ENCODE measurements at regions not wholly inside any gene's neighbourhood (a gene's known extent, or its start where the extent isn't known, plus 50 kb on each side); places are given as distances from the start of the nearest gene placed in this dataset.

DNA sequence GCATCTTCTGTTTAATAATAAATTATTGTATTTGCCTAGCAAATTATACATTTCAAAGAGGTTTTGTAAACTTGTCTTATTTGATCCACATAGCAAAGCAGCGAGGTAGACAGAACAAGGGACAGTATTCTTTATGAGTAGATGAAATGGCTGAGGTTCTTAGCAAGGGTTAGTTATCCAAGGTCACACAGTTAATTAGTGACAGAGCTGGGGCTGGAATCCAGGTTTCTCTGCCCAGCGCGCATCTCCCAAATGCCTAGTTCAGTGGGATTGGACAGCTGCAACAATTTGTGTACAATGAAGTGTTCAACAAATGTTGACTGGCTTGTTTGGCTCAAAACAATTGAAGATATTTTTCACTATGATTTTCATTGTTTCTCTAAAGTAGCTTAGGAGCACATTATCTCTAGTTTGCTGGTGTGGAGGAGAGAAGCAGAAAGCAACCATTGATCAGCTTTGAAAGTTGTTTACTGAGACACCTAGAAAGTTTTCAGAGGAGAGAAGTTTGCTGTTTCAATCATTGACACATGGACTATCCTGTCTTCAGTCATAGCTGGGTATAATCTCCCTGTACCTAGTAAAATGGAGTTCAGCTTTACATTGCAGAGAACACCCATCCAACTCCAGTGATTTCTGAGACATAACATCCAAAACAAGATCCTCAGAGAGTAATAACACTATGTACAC lies 270.6 kb downstream of the FAT3 start (continued):
- TF ChIP-seq, protein P1, sequence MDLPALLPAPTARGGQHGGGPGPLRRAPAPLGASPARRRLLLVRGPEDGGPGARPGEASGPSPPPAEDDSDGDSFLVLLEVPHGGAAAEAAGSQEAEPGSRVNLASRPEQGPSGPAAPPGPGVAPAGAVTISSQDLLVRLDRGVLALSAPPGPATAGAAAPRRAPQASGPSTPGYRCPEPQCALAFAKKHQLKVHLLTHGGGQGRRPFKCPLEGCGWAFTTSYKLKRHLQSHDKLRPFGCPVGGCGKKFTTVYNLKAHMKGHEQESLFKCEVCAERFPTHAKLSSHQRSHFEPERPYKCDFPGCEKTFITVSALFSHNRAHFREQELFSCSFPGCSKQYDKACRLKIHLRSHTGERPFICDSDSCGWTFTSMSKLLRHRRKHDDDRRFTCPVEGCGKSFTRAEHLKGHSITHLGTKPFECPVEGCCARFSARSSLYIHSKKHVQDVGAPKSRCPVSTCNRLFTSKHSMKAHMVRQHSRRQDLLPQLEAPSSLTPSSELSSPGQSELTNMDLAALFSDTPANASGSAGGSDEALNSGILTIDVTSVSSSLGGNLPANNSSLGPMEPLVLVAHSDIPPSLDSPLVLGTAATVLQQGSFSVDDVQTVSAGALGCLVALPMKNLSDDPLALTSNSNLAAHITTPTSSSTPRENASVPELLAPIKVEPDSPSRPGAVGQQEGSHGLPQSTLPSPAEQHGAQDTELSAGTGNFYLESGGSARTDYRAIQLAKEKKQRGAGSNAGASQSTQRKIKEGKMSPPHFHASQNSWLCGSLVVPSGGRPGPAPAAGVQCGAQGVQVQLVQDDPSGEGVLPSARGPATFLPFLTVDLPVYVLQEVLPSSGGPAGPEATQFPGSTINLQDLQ (CRISPR knock-in tag; IDR thresholded peaks at IDR 0.05), result no peak
- TF ChIP-seq CCDC6 (CRISPR knock-in tag; IDR thresholded peaks at IDR 0.05), result no peak
- 0 out of 2 replicates have a peak, but pooled peaks have one; percentile 17 for TF ChIP-seq RXRB (CRISPR knock-in tag; IDR thresholded peaks at IDR 0.05; ENCODE audit: borderline replicate concordance)
- TF ChIP-seq MED13 (CRISPR knock-in tag; IDR thresholded peaks at IDR 0.05), result no peak
- TF ChIP-seq JARID2 (CRISPR knock-in tag; IDR thresholded peaks at IDR 0.05; ENCODE audit: insufficient replicate concordance), result no peak
- TF ChIP-seq, protein P2, sequence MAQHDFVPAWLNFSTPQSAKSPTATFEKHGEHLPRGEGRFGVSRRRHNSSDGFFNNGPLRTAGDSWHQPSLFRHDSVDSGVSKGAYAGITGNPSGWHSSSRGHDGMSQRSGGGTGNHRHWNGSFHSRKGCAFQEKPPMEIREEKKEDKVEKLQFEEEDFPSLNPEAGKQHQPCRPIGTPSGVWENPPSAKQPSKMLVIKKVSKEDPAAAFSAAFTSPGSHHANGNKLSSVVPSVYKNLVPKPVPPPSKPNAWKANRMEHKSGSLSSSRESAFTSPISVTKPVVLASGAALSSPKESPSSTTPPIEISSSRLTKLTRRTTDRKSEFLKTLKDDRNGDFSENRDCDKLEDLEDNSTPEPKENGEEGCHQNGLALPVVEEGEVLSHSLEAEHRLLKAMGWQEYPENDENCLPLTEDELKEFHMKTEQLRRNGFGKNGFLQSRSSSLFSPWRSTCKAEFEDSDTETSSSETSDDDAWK (CRISPR knock-in tag; IDR thresholded peaks at IDR 0.05), result no peak
- no peak for TF ChIP-seq SNAI1 (CRISPR knock-in tag; IDR thresholded peaks at IDR 0.05; ENCODE audit: borderline replicate concordance)
- TF ChIP-seq, protein P3, sequence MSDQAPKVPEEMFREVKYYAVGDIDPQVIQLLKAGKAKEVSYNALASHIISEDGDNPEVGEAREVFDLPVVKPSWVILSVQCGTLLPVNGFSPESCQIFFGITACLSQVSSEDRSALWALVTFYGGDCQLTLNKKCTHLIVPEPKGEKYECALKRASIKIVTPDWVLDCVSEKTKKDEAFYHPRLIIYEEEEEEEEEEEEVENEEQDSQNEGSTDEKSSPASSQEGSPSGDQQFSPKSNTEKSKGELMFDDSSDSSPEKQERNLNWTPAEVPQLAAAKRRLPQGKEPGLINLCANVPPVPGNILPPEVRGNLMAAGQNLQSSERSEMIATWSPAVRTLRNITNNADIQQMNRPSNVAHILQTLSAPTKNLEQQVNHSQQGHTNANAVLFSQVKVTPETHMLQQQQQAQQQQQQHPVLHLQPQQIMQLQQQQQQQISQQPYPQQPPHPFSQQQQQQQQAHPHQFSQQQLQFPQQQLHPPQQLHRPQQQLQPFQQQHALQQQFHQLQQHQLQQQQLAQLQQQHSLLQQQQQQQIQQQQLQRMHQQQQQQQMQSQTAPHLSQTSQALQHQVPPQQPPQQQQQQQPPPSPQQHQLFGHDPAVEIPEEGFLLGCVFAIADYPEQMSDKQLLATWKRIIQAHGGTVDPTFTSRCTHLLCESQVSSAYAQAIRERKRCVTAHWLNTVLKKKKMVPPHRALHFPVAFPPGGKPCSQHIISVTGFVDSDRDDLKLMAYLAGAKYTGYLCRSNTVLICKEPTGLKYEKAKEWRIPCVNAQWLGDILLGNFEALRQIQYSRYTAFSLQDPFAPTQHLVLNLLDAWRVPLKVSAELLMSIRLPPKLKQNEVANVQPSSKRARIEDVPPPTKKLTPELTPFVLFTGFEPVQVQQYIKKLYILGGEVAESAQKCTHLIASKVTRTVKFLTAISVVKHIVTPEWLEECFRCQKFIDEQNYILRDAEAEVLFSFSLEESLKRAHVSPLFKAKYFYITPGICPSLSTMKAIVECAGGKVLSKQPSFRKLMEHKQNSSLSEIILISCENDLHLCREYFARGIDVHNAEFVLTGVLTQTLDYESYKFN (CRISPR knock-in tag; conservative IDR thresholded peaks at IDR 0.05), result peak; percentile 79
- TF ChIP-seq, protein P4, sequence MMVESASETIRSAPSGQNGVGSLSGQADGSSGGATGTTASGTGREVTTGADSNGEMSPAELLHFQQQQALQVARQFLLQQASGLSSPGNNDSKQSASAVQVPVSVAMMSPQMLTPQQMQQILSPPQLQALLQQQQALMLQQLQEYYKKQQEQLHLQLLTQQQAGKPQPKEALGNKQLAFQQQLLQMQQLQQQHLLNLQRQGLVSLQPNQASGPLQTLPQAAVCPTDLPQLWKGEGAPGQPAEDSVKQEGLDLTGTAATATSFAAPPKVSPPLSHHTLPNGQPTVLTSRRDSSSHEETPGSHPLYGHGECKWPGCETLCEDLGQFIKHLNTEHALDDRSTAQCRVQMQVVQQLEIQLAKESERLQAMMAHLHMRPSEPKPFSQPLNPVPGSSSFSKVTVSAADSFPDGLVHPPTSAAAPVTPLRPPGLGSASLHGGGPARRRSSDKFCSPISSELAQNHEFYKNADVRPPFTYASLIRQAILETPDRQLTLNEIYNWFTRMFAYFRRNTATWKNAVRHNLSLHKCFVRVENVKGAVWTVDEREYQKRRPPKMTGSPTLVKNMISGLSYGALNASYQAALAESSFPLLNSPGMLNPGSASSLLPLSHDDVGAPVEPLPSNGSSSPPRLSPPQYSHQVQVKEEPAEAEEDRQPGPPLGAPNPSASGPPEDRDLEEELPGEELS (CRISPR knock-in tag; IDR thresholded peaks at IDR 0.05), result peak; percentile 92
- no peak for TF ChIP-seq ZNF639 (CRISPR knock-in tag; conservative IDR thresholded peaks at IDR 0.05)
- TF ChIP-seq, protein P5, sequence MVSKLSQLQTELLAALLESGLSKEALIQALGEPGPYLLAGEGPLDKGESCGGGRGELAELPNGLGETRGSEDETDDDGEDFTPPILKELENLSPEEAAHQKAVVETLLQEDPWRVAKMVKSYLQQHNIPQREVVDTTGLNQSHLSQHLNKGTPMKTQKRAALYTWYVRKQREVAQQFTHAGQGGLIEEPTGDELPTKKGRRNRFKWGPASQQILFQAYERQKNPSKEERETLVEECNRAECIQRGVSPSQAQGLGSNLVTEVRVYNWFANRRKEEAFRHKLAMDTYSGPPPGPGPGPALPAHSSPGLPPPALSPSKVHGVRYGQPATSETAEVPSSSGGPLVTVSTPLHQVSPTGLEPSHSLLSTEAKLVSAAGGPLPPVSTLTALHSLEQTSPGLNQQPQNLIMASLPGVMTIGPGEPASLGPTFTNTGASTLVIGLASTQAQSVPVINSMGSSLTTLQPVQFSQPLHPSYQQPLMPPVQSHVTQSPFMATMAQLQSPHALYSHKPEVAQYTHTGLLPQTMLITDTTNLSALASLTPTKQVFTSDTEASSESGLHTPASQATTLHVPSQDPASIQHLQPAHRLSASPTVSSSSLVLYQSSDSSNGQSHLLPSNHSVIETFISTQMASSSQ (IDR thresholded peaks at IDR 0.05; ENCODE audit: low read depth), result peak; percentile 86
- TF ChIP-seq, protein P5 (CRISPR knock-in tag; IDR thresholded peaks at IDR 0.05; ENCODE audit: borderline replicate concordance), result peak; percentile 95
- no peak for TF ChIP-seq ATM (IDR thresholded peaks at IDR 0.05; ENCODE audit: borderline replicate concordance)
